Stimulated activated CD4-positive, alpha-beta T cell treated with anti-CD3 and anti-CD28 coated beads, Interleukin-12 subunit alpha, Interleukin-12 subunit beta, amount 100 ng/mL, for 24 hours (primary cell): ENCODE measurements at regions not wholly inside any gene's neighbourhood (a gene's known extent, or its start where the extent isn't known, plus 50 kb on each side); places are given as distances from the start of the nearest gene placed in this dataset.

ENCODE experiments used
- DNase-seq, 2 experiments: peaks; one replicate each; pipeline ENCODE4 v3.0.0-alpha.2; 2020; ENCODE audit warnings: low read depth in 2 of 2

- DNase-seq = no peak
Measured at GRCh38 chr2:14180333-14180732, 452.2 kb upstream of the LRATD1 start.

DNA sequence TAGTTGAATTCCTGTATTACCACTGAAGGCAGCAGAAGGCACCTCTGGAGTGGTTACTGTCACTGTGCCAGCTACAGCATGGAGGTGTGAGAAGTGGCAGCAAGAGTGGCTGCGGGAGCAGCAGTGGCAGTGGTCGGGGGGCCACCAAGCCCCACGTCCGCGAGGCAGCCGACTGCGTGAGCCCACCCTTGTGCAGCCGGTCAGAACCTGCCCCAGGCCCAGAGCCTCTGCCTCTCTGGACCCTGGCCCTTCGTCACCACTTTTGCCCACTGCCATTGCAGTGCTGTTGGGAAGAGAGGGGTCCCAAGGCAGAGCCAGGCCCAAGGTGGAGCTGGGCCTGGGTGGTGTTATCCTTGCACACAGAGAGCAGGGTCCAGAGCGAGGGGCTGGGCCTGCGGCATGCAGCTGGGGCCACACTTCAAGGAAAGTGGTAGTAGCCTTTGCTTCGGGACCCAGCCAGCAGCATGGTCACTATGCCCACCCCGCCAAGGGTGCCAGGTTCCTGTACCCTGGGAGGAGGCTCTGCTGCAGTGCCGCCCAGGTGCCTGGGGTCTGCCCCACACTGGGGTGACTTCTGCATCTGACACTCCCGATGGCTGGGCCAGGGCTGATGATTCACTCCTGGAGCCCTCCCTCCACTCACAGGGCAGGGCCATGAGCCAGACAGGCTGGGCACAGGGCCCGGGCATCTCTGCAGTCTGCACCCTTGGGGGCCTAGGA is 450.1 kb upstream of the LRATD1 start:
- no peak for DNase-seq

- DNase-seq = no peak
Measured at GRCh38 chr2:14185906-14186305, 446.6 kb upstream of the LRATD1 start.

GRCh38 chr2:14188446-14188845 is 444.1 kb upstream of the LRATD1 start:
- no peak for DNase-seq

DNA sequence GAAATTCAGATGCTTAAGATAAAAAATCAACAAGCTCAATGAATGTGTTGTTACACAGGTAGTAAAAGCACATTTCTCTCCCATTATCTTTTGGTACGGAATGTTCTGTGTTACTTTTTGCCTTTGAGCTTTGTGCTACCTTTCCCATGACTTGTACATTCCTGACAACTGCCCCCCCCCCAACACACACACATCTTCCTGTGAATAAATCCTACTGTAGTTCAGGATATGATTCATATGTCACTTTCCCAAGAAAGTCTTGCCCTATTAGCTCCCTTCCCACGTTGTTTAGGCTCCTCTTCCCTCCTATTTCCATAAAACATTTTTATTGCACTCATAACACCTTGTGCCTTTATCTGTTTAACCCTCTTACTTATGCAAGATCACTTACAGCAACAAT is 442.6 kb upstream of the LRATD1 start:
- no peak for DNase-seq

DNA sequence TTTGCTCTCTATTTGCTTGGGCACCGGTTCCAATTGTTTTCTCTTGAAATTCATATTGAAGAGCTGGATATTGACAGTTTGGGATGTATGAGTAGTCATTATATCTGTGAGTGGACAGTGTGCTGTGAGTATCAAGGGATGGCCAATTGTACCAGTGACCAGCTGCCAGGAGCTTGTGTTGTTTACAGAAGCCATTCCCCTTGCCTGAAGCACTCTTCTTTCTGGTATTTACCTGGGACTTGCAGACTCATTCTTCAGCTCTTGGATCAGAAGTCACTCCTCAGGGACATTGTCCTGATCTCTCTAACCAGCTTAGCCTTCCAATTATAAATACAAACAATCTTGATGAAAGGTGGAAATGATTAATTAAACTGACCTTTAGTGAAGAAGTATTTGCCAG is 438.3 kb upstream of the LRATD1 start:
- no peak for DNase-seq

DNA sequence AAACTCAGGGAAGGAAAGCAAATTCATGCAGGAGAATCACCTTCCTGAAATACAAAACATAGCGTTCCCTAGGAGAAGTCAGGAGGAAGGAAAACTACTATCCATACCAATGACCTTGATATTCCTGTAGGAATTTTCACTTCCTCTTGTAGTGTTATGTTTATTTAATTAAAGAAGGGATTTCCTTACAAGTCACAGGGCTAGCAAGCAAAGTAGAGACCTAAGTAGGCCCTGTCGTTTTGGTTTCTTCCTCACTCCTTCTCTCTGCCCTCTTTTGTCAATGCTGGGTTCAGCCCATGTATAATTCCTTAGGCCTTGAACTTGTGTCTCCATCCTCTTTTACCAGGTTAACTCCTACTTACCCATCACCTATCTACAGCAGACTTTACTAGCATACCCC is 435.2 kb upstream of the LRATD1 start:
- DNase-seq = no peak

DNA sequence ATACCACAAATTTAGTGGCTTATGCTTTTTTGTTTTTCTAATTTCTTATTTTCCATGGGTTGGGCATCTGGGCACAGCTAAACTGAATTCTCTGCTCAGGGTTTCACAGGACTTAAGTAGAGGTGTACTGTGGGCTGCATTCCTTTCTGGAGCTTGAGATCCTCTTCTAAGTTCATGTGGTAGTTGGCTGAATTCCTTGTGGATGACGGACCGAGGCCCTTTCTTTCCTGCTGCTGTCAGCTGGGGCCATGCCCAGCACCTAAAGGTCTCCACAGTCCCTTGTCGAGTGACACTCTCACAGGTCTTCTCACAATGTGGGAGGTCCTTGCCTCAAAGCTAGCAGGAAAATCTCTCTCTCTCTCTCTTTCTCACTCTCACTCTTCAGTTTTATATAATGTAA is 433.5 kb upstream of the LRATD1 start:
- DNase-seq = no peak

DNA sequence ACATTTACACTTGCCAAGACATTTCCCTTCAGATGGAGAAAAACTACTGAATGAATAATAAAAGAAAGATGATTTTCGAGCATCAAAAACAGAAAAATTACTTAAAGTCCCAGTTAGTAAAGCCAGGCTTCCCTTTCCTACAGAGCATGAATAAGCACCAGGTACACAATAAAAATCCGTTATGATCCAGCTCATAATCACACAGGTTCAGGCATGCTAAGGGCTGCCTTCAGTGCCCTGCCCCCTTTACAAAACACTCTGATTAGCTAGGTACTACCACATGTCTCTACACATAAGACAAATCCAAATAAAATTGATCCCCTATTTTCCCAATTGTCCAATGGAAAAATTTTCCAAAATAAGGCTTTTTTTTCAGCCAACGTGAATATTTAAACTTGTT is 413.2 kb upstream of the LRATD1 start:
- DNase-seq = no peak

- DNase-seq = no peak
Measured at GRCh38 chr2:14220101-14220500, 412.4 kb upstream of the LRATD1 start.

DNA sequence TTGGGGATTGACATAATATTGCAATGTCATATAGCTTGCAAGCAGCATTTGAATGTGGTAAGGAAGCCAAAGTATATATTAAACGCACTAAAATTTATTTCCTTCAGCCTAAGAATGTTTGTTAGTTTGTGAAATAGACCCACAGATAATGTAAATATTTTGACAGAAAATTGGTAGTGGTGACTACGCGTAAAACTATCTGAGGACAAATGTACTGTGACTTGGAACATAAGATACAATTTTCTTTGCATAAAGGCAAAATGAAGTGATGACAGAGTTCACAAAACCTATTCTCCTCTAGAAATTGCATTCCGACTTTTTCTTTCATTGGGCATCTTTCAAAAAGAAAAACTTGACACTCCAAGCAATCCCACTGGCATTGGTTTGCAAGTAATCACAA is 411.1 kb upstream of the LRATD1 start:
- no peak for DNase-seq

DNA sequence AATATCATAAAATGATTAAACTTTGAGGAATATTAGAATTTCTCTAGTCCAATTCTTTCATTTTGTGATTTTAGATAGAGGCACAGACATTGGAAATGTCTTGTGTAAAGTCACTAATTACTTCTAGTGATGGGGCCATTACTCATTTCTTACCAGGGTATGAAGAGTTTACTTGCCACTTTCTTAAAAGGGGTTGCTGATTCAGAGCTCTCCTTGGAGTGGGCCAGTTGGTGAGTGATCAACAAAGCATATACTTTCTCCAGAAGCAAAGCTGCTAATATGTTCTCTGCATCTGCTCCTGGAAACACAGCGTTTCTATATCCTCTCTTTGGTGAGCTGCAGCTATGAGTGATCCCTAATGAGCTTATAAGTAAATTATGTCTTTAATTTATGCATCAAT is 408.9 kb upstream of the LRATD1 start:
- DNase-seq = no peak

DNA sequence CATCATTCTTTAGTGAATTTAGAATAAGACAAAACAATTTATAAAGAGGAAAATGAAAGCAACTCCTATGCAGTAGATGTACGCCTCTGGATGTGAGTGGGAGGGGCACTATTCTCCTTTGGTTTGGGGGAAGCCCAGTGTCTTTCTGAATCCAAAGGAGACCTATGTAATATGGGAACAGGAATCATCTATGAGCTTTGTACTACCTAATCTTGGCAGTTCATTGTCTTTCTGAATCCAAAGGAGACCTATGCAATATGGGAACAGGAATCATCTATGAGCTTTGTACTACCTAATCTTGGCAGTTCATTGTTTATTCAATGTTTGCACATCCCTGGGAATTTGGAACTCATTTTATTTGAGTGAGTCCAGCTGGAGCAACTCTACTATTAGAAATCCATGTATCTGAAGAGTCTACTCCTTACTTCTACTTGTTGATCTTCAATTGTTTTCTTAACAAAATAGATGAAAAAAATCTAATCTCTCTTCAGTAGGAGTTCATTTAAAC is 401.1 kb upstream of the LRATD1 start:
- no peak for DNase-seq

DNA sequence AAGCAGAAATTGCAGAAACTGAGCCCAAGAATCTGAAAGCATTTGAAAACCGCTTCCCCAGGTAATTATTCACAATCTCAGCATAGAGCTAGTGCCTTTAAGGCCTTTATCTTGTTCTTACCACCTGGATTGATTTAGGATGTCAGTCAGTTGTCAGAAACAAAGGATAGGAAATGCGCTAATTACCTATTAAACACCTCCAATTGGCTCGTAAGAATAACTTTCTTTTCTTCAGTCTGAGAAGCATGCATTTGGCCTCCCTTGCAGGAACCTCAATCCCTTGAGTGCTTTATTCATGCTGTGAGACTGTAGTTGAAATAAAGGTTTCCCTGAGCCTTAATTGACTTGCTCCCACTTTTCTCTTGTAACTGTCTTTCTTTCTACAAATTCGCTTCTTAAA is 400.3 kb upstream of the LRATD1 start:
- DNase-seq = no peak

DNA sequence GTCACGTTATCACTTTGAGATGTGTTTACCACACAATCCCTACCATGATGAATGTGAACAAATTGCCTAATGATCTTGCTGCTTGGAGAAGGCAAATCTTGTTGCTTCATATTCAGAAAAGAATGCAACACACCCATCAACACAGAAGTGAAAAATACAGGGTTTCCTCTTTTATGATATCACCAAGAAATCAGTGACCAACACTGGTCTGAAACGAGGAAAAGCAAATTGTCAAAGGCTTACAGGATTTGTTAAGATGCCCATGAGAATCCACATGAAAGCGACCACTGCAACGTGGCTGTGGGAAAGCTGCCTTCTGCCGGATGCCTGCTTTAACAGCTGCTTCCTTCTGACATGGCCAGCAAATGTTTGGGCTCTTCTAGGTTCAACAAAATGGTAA is 397.6 kb upstream of the LRATD1 start:
- no peak for DNase-seq

GRCh38 chr2:14235667-14236066 is 396.9 kb upstream of the LRATD1 start:
- DNase-seq = no peak

GRCh38 chr2:14237902-14238301 is 394.6 kb upstream of the LRATD1 start:
- no peak for DNase-seq

- no peak for DNase-seq
Measured at GRCh38 chr2:14239605-14240004, 392.9 kb upstream of the LRATD1 start.

GRCh38 chr2:14240868-14241267 is 391.6 kb upstream of the LRATD1 start:
- DNase-seq = no peak

DNA sequence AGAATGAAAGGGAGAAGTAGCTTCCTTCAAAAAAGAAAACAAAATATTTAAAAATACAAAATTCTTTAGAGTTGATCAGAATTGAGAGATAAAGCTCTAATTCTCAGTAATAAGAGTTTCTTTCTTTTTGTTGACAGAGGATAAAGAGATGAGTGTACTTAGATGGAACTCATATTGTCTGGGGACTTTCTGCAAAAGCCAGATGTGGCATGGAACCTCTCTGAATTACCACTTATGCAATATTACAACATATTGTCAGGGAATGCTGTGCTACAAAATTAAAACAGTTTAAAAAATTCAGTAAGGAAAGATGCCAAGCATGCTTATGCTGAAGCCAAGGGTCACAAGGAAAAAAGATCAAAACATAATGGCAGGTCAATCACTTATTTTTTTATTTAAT is 386.6 kb upstream of the LRATD1 start:
- no peak for DNase-seq

- DNase-seq = no peak
Measured at GRCh38 chr2:14255135-14255820, 377.2 kb upstream of the LRATD1 start.

DNA sequence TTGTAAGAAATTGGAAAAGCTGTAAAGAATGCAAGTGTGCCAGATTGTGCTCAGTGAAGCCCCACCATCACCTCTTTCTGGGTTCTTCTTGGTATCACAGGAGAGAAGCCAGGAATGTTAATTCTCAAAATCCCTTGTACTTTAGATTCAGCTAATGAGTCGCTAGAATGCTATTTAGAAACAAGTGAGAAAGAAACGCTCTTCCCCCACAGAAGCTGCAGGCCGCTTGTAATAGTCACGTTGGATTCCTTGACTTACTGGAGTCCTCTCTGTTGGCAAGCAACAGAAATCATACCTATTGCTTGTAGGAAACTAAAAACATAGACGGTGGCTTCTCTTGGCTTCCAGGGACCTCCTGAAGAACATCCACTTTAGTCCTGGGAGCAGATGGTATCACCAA is 375.6 kb upstream of the LRATD1 start:
- no peak for DNase-seq

GRCh38 chr2:14257801-14258507 is 374.6 kb upstream of the LRATD1 start:
- no peak for DNase-seq
